PFSK-1 (cell line): ENCODE measurements at regions not wholly inside any gene's neighbourhood (a gene's known extent, or its start where the extent isn't known, plus 50 kb on each side); places are given as distances from the start of the nearest gene placed in this dataset.

Experiments used
- FOXP2 ChIP-seq: optimal IDR thresholded peaks from 2 replicates; pipeline ENCODE3; 2011; ENCODE audit warnings: borderline replicate concordance, control low read depth, inconsistent platforms; ENCODE audit not compliant: insufficient read depth; ENCODE audit errors: extremely low read length, extremely low read depth
- POLR2AphosphoS5 ChIP-seq: IDR thresholded peaks from 2 replicates; pipeline ENCODE4 v1.6.1; 2012; ENCODE audit warnings: low read depth, mild to moderate bottlenecking, control low read depth, low read length, moderate library complexity
- REST ChIP-seq, 2 experiments: IDR thresholded peaks; 2 replicates each; pipeline versions ENCODE4 v1.6.1 to v1.8.0; 2011 to 2012; ENCODE audit warnings: low read depth in 2 of 2, low read length in 2 of 2, control low read depth in 1 of 2, inconsistent platforms in 1 of 2, mild to moderate bottlenecking in 1 of 2, moderate library complexity in 1 of 2; ENCODE audit not compliant: insufficient read depth in 1 of 2
- SIN3A ChIP-seq: IDR thresholded peaks from 2 replicates; pipeline ENCODE4 v1.6.1; 2012; ENCODE audit warnings: mild to moderate bottlenecking, low read length, moderate library complexity, borderline replicate concordance; ENCODE audit not compliant: insufficient read depth
- TAF1 ChIP-seq: IDR thresholded peaks from 2 replicates; pipeline ENCODE4 v1.6.1; 2012; ENCODE audit warnings: low read length, control low read depth, borderline replicate concordance; ENCODE audit not compliant: insufficient read depth

- TF ChIP-seq FOXP2 (no peak), REST (IDR thresholded peaks at IDR 0.05; ENCODE audit: insufficient read depth in 1 of 2, low read depth in 2 of 2, low read length in 2 of 2) (no peak), TAF1 (no peak), POLR2AphosphoS5 (no peak), SIN3A (no peak)
Measured at GRCh38 chr3:168850109-168850508, 754.4 kb upstream of the GOLIM4 start.

GRCh38 chr3:168847291-168847883 is 751.7 kb upstream of the GOLIM4 start:
- no peak for TF ChIP-seq POLR2AphosphoS5
- no peak for TF ChIP-seq FOXP2
- no peak for TF ChIP-seq TAF1
- TF ChIP-seq REST (IDR thresholded peaks at IDR 0.05; ENCODE audit: insufficient read depth in 1 of 2, low read depth in 2 of 2, low read length in 2 of 2) = no peak
- no peak for TF ChIP-seq SIN3A

GRCh38 chr3:168844894-168845482 is 749.3 kb upstream of the GOLIM4 start:
- TF ChIP-seq FOXP2 (no peak), POLR2AphosphoS5 (no peak), TAF1 (no peak), REST (IDR thresholded peaks at IDR 0.05; ENCODE audit: insufficient read depth in 1 of 2, low read depth in 2 of 2, low read length in 2 of 2) (no peak), SIN3A (no peak)

- TF ChIP-seq FOXP2 = no peak
- TF ChIP-seq POLR2AphosphoS5 = no peak
- no peak for TF ChIP-seq TAF1
- no peak for TF ChIP-seq SIN3A
- no peak for TF ChIP-seq REST (IDR thresholded peaks at IDR 0.05; ENCODE audit: insufficient read depth in 1 of 2, low read depth in 2 of 2, low read length in 2 of 2)
Measured at GRCh38 chr3:168844472-168844871, 748.7 kb upstream of the GOLIM4 start.
